Activated CD8-positive, alpha-beta T cell treated with anti-CD3 and anti-CD28 coated beads, Interleukin-2, amount 10 ng/mL, durations not matched to agents 7 days and 5 days (primary cell): ENCODE measurements at regions not wholly inside any gene's neighbourhood (a gene's known extent, or its start where the extent isn't known, plus 50 kb on each side); places are given as distances from the start of the nearest gene placed in this dataset.

Source experiments
- ATAC-seq: fragments of 150-1000 bp; cut with Tn5 transposase; one replicate; pipeline ENCODE4 v1.10.0; 2021; ENCODE audit warnings: moderate library complexity
- CTCF ChIA-PET: fragments of 350-600 bp; sonication (Branson Sonifier 250); formaldehyde crosslinking; loops from one replicate; lab custom pipeline; 2021; ENCODE audit warnings: antibody characterized with exemption; lab: Charles Lee
- POLR2A ChIA-PET: fragments of 350-600 bp; sonication (Branson Sonifier 250); formaldehyde crosslinking; loops from one replicate; lab custom pipeline; 2021; ENCODE audit warnings: antibody characterized with exemption; lab: Charles Lee
- DNase-seq: peaks from one replicate; pipeline ENCODE4 v3.0.0-alpha.2; 2020
- H3K27ac Mint-ChIP-seq: one replicate; pipeline ENCODE4 v1.8.0; 2021; ENCODE audit warnings: mild to moderate bottlenecking, mixed read lengths
- H3K27me3 Mint-ChIP-seq: one replicate; pipeline ENCODE4 v1.8.0; 2021; ENCODE audit warnings: low read depth, mixed read lengths
- H3K36me3 Mint-ChIP-seq: one replicate; pipeline ENCODE4 v1.8.0; 2021; ENCODE audit warnings: low read depth, mixed read lengths
- H3K4me1 Mint-ChIP-seq: one replicate; pipeline ENCODE4 v1.8.0; 2021; ENCODE audit warnings: low read depth, mixed read lengths
- H3K4me3 Mint-ChIP-seq: one replicate; pipeline ENCODE4 v1.8.0; 2021; ENCODE audit warnings: mild to moderate bottlenecking, mixed read lengths
- H3K9me3 Mint-ChIP-seq: one replicate; pipeline ENCODE4 v1.8.0; 2022; ENCODE audit warnings: mixed read lengths; ENCODE audit not compliant: insufficient read depth

DNA sequence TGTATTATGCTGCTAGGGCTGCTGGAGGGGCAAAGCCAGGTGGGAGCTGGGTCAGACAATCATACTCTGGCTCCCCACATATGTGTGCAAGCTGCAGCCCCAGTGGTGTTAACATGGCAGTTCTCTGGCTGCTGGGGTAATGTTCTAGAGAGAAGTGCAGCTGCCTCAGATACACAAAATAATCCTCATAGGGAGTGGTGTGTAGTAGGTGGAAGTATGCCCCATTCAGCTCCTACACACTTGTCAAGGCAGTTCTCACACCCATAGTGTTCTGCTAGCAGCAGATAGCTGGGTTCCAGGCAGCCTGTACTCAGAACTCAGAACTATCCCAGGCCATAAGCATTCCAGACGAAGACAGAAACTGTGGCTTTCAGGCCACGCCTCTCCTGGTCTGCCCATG is 87.9 kb upstream of the NT5C1B start:
- Mint-ChIP-seq H3K9me3 (peaks cover 19% of the 10 kb centered on the region), H3K4me1 (no peaks in the 10 kb centered on the region), H3K27me3 (no peaks in the 10 kb centered on the region), H3K36me3 (no peaks in the 10 kb centered on the region), H3K27ac (no peak overlapping the region), H3K4me3 (no peak overlapping the region)
- CTCF ChIA-PET: no interaction called here
- POLR2A ChIA-PET: no interaction called here
- ATAC-seq: no peak
- DNase-seq: no peak

DNA sequence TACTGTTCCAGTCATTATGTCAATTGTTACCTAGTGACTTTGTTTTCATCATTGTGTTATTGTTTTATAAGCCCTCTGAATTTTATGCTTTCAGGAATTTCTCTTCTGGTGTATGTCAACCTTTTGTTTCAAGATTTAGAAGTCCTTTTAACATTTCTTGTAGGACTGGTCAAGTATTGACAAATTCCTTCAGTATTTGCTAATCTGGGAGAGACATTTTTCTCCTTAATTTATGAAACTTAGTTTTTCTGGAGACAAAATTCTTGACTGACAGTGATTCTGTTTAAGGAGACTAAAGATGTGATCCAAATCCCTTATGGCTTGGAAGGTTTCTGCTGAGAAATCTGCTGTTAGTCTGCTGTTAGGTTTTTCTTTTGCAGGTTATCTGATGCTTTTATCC is 84.9 kb upstream of the NT5C1B start:
- no peak overlapping the region for H3K4me3 Mint-ChIP-seq
- no peaks in the 10 kb centered on the region for H3K27me3 Mint-ChIP-seq
- no peak for DNase-seq
- no peak for ATAC-seq
- H3K36me3 Mint-ChIP-seq: no peaks in the 10 kb centered on the region
- ChIA-PET POLR2A (no interaction called here), CTCF (no interaction called here)
- no peaks in the 10 kb centered on the region for H3K4me1 Mint-ChIP-seq
- H3K27ac Mint-ChIP-seq: no peak overlapping the region
- peaks cover 24% of the 10 kb centered on the region for H3K9me3 Mint-ChIP-seq

- H3K27me3 Mint-ChIP-seq: no peaks in the 10 kb centered on the region
- POLR2A ChIA-PET: no interaction called here
- CTCF ChIA-PET: no interaction called here
- ATAC-seq (no peak), DNase-seq (no peak)
- H3K36me3 Mint-ChIP-seq: no peaks in the 10 kb centered on the region
- no peak overlapping the region for H3K4me3 Mint-ChIP-seq
- peaks cover 28% of the 10 kb centered on the region for H3K9me3 Mint-ChIP-seq
- H3K4me1 Mint-ChIP-seq: no peaks in the 10 kb centered on the region
- H3K27ac Mint-ChIP-seq: no peak overlapping the region
These were observed 82.0 kb upstream of the NT5C1B start for GRCh38 chr2:18671363-18671762.

DNA sequence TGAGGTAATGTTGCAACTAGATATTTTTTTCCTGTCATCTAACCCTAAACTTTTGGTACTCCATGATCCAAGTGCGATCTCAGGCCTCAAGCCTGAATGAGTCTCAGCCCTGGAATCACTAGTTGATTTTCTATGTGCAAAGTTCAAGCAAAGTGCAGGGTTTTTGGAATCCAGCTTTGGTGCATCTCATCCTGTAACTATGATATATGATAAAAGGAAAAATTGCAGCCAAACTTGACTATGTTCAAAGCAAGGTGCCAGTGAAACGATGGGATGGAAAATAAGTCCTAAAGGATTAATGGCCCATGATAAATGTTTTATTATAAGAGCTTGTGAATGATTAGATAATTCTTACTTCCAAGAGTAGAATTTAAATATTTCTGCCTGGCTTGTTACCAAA is 78.9 kb upstream of the NT5C1B start:
- Mint-ChIP-seq H3K9me3 (peaks cover 17% of the 10 kb centered on the region), H3K27me3 (no peaks in the 10 kb centered on the region), H3K4me1 (no peaks in the 10 kb centered on the region), H3K36me3 (no peaks in the 10 kb centered on the region), H3K4me3 (no peak overlapping the region), H3K27ac (no peak overlapping the region)
- ChIA-PET CTCF (no interaction called here), POLR2A (no interaction called here)
- DNase-seq (no peak), ATAC-seq (no peak)

- POLR2A ChIA-PET: no interaction called here
- DNase-seq (no peak), ATAC-seq (no peak)
- Mint-ChIP-seq H3K27ac (no peak overlapping the region), H3K27me3 (no peaks in the 10 kb centered on the region), H3K4me3 (no peak overlapping the region), H3K9me3 (peaks cover 4% of the 10 kb centered on the region), H3K4me1 (no peaks in the 10 kb centered on the region), H3K36me3 (no peaks in the 10 kb centered on the region)
- CTCF ChIA-PET: no interaction called here
These were observed 75.1 kb upstream of the NT5C1B start for GRCh38 chr2:18664421-18664820.

- H3K9me3 Mint-ChIP-seq: peaks cover 4% of the 10 kb centered on the region
- H3K27ac Mint-ChIP-seq: no peak overlapping the region
- CTCF ChIA-PET: no interaction called here
- no peaks in the 10 kb centered on the region for H3K4me1 Mint-ChIP-seq
- POLR2A ChIA-PET: no interaction called here
- DNase-seq: no peak
- no peak overlapping the region for H3K4me3 Mint-ChIP-seq
- H3K36me3 Mint-ChIP-seq: no peaks in the 10 kb centered on the region
- H3K27me3 Mint-ChIP-seq: no peaks in the 10 kb centered on the region
- ATAC-seq: no peak
These were observed 74.5 kb upstream of the NT5C1B start for GRCh38 chr2:18663861-18664260.

DNA sequence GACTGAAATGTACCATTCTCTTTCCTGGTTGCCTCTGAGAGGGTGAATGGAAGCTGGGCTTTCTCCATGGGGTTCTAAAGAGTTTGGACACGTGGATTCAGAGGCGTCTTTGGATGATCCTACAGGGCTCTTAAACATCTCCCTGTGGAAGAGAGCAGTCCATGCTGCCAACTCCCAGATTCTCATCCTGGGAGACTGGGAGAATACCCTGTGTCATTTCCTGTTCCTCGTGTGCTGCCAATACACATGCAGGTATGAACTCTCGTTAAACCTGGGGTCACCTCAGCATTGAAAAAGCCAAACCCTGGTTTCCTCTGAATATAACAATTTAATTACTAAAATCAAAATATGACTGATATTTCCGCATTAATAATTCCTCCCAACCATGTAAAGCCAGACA is 73.3 kb upstream of the NT5C1B start:
- ChIA-PET POLR2A (no interaction called here), CTCF (no interaction called here)
- H3K4me3 Mint-ChIP-seq: no peak overlapping the region
- no peak for DNase-seq
- peaks cover 4% of the 10 kb centered on the region for H3K9me3 Mint-ChIP-seq
- H3K4me1 Mint-ChIP-seq: no peaks in the 10 kb centered on the region
- ATAC-seq: no peak
- H3K27ac Mint-ChIP-seq: no peak overlapping the region
- no peaks in the 10 kb centered on the region for H3K36me3 Mint-ChIP-seq
- H3K27me3 Mint-ChIP-seq: no peaks in the 10 kb centered on the region

GRCh38 chr2:18659915-18660314 is 70.5 kb upstream of the NT5C1B start:
- CTCF ChIA-PET: no interaction called here
- H3K4me3 Mint-ChIP-seq: no peak overlapping the region
- ATAC-seq (no peak), DNase-seq (no peak)
- H3K9me3 Mint-ChIP-seq: no peaks in the 10 kb centered on the region
- H3K4me1 Mint-ChIP-seq: no peaks in the 10 kb centered on the region
- H3K36me3 Mint-ChIP-seq: no peaks in the 10 kb centered on the region
- no peak overlapping the region for H3K27ac Mint-ChIP-seq
- POLR2A ChIA-PET: no interaction called here
- H3K27me3 Mint-ChIP-seq: no peaks in the 10 kb centered on the region

GRCh38 chr2:18656048-18656447 is 66.7 kb upstream of the NT5C1B start:
- H3K36me3 Mint-ChIP-seq: no peaks in the 10 kb centered on the region
- no peak overlapping the region for H3K4me3 Mint-ChIP-seq
- no peaks in the 10 kb centered on the region for H3K9me3 Mint-ChIP-seq
- no peaks in the 10 kb centered on the region for H3K27me3 Mint-ChIP-seq
- POLR2A ChIA-PET: no interaction called here
- no peak overlapping the region for H3K27ac Mint-ChIP-seq
- CTCF ChIA-PET: no interaction called here
- DNase-seq: no peak
- no peaks in the 10 kb centered on the region for H3K4me1 Mint-ChIP-seq
- ATAC-seq: no peak

- POLR2A ChIA-PET: no interaction called here
These were observed 62.7 kb upstream of the NT5C1B start for GRCh38 chr2:18651842-18652774.

DNA sequence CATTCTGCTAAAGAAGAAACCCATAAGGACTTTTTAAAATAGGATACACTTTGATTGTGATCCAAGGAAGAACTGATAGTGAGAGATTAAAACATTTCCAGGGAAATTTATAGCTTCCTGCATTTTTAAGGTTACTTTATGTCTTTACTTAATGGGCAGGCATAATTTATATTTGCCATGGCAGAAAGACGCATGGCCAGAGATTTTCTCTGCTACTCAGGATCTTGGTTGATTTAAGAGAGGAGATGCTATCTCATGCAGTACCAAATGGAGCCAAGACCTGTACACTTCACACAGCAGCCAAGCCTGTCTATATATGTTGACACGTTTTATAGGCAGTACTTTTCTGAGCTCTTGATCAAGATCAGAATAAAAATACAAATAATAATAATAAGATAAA is 60.9 kb upstream of the NT5C1B start:
- ChIA-PET CTCF (no interaction called here), POLR2A (no interaction called here)
- no peak overlapping the region for H3K4me3 Mint-ChIP-seq
- DNase-seq: no peak
- H3K27me3 Mint-ChIP-seq: no peaks in the 10 kb centered on the region
- no peaks in the 10 kb centered on the region for H3K4me1 Mint-ChIP-seq
- no peak for ATAC-seq
- no peak overlapping the region for H3K27ac Mint-ChIP-seq
- no peaks in the 10 kb centered on the region for H3K36me3 Mint-ChIP-seq
- H3K9me3 Mint-ChIP-seq: no peaks in the 10 kb centered on the region

More at GRCh38 chr2:18651842-18652774, 62.7 kb upstream of the NT5C1B start:
- H3K9me3 Mint-ChIP-seq: no peaks in the 10 kb centered on the region
- no peaks in the 10 kb centered on the region for H3K36me3 Mint-ChIP-seq
- H3K27me3 Mint-ChIP-seq: no peaks in the 10 kb centered on the region
- H3K27ac Mint-ChIP-seq: no peak overlapping the region
- CTCF ChIA-PET: no interaction called here
- ATAC-seq (no peak), DNase-seq (no peak)
- H3K4me3 Mint-ChIP-seq: no peak overlapping the region
- H3K4me1 Mint-ChIP-seq: no peaks in the 10 kb centered on the region

DNA sequence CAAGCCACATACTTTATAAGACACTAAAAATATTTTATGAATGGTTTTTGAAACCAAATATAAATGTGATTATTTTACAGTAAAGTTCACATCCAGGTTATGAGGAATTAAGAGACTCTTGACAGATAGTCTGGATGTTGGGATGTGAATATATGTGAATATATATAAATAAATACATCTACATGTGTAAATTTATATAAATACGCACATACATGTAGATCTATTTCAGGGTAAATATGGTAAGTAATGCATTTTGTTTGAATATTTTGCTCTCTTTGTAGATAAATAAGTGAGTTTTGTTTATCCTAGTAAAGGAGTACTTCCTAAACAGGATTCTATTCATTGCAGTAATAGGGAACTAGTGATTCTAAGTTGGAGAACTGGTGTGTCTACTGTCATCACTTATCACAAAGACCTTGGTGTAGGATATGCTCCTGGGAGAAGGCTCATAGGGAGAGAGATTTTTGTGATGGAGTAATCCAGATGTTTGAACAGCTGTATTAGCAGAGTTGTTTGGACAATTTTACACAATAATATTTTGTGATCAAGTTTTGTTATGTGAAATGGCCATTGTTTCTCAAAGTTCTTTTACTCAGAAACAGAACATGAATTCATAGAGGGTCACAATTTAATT is 60.2 kb upstream of the NT5C1B start:
- no peak for DNase-seq
- no peaks in the 10 kb centered on the region for H3K4me1 Mint-ChIP-seq
- H3K27ac Mint-ChIP-seq: no peak overlapping the region
- no peak overlapping the region for H3K4me3 Mint-ChIP-seq
- CTCF ChIA-PET: no interaction called here
- POLR2A ChIA-PET: no interaction called here
- H3K27me3 Mint-ChIP-seq: no peaks in the 10 kb centered on the region
- H3K9me3 Mint-ChIP-seq: no peaks in the 10 kb centered on the region
- ATAC-seq: no peak
- no peaks in the 10 kb centered on the region for H3K36me3 Mint-ChIP-seq
